GM23338 (cell line): ENCODE measurements at regions not wholly inside any gene's neighbourhood (a gene's known extent, or its start where the extent isn't known, plus 50 kb on each side); places are given as distances from the start of the nearest gene placed in this dataset.

Source experiments
- ATAC-seq: fragments of 200-7000 bp; cut with Tn5 transposase; 3 replicates; pipeline ENCODE4 v1.9.1; 2020
- DNase-seq: peaks from one replicate; pipeline ENCODE4 v3.0.0-alpha.2; 2015; ENCODE audit warnings: low spot score
- H2AFZ ChIP-seq: fragments of 200-600 bp; sonication (generic); 2 replicates; pipeline ENCODE4 v1.8.0; 2016; ENCODE audit warnings: antibody characterized with exemption, mild to moderate bottlenecking, moderate library complexity
- H3F3A ChIP-seq: fragments of 200-600 bp; sonication (generic); replicated peaks from 2 replicates; pipeline ENCODE4 v1.8.0; 2017; ENCODE audit warnings: antibody characterized with exemption, mixed run types, low read depth
- H3K27ac ChIP-seq: fragments of 200-600 bp; sonication (generic); 2 replicates; pipeline ENCODE4 v1.6.1; 2016; ENCODE audit warnings: low read depth
- H3K27me3 ChIP-seq: fragments of 200-600 bp; sonication (generic); 2 replicates; pipeline ENCODE4 v1.8.0; 2016; ENCODE audit warnings: mild to moderate bottlenecking, mixed run types, moderate library complexity; ENCODE audit not compliant: insufficient read depth
- H3K36me3 ChIP-seq: fragments of 200-600 bp; sonication (generic); 2 replicates; pipeline ENCODE4 v1.8.0; 2016; ENCODE audit warnings: mild to moderate bottlenecking; ENCODE audit not compliant: insufficient read depth
- H3K4me1 ChIP-seq: fragments of 200-600 bp; sonication (generic); 2 replicates; pipeline ENCODE4 v1.8.0; 2016; ENCODE audit warnings: mild to moderate bottlenecking, moderate library complexity; ENCODE audit not compliant: insufficient read depth
- H3K4me2 ChIP-seq: fragments of 200-600 bp; sonication (generic); 2 replicates; pipeline ENCODE4 v1.7.1; 2017; ENCODE audit warnings: mixed run types
- H3K4me3 ChIP-seq: fragments of 200-600 bp; sonication (generic); 2 replicates; pipeline ENCODE4 v1.6.1; 2016; ENCODE audit warnings: mixed run types
- H3K79me2 ChIP-seq: fragments of 200-600 bp; sonication (generic); replicated peaks from 2 replicates; pipeline ENCODE4 v1.8.0; 2017; ENCODE audit warnings: mild to moderate bottlenecking; ENCODE audit not compliant: insufficient read depth
- H3K9me2 ChIP-seq: fragments of 200-600 bp; sonication (generic); 2 replicates; pipeline ENCODE4 v1.8.0; 2017; ENCODE audit not compliant: insufficient read depth
- H4K20me1 ChIP-seq: fragments of 200-600 bp; sonication (generic); replicated peaks from 2 replicates; pipeline ENCODE4 v1.8.0; 2017; ENCODE audit warnings: mild to moderate bottlenecking; ENCODE audit not compliant: insufficient read depth
- H3K27ac Mint-ChIP-seq: 2 replicates; pipeline ENCODE4 v1.8.0; 2020; ENCODE audit warnings: inconsistent platforms, mild to moderate bottlenecking, moderate library complexity, mixed read lengths
- H3K27me3 Mint-ChIP-seq: 3 replicates; pipeline ENCODE4 v1.8.0; 2022; ENCODE audit warnings: low read depth, mild to moderate bottlenecking, moderate library complexity, mixed read lengths, inconsistent platforms; ENCODE audit not compliant: insufficient read depth, poor library complexity
- H3K36me3 Mint-ChIP-seq: 3 replicates; pipeline ENCODE4 v1.8.0; 2021; ENCODE audit warnings: low read depth, mild to moderate bottlenecking, inconsistent platforms, moderate library complexity, mixed read lengths
- H3K4me1 Mint-ChIP-seq: 3 replicates; pipeline ENCODE4 v1.8.0; 2020; ENCODE audit warnings: mild to moderate bottlenecking, inconsistent platforms, mixed read lengths
- H3K4me3 Mint-ChIP-seq: 3 replicates; pipeline ENCODE4 v1.8.0; 2021; ENCODE audit warnings: moderate library complexity, mild to moderate bottlenecking, inconsistent platforms, mixed read lengths
- H3K9me3 Mint-ChIP-seq: 3 replicates; pipeline ENCODE4 v1.8.0; 2020; ENCODE audit warnings: moderate library complexity, mild to moderate bottlenecking, inconsistent platforms, mixed read lengths
- CREB1 ChIP-seq: fragments of 250-450 bp; sonication (Bioruptor Pico); IDR thresholded peaks from 2 replicates; pipeline ENCODE4 v1.5.0; 2020; ENCODE audit warnings: low read depth, mild to moderate bottlenecking, moderate library complexity
- CTCF ChIP-seq, 2 experiments: fragments of 200-600 bp in 1 of 2; sonication (generic) in 1 of 2; conservative IDR thresholded peaks; 2 replicates each; pipeline versions ENCODE4 v1.5.1 to v1.6.1; 2016 to 2017; ENCODE audit warnings: antibody characterized with exemption in 2 of 2, low read depth in 2 of 2, mild to moderate bottlenecking in 2 of 2, moderate library complexity in 1 of 2
- EZH2 ChIP-seq: fragments of 200-600 bp; sonication (generic); IDR thresholded peaks from one replicate; pipeline ENCODE4 v1.8.0; 2017; ENCODE audit warnings: antibody characterized with exemption, mild to moderate bottlenecking, low read depth; ENCODE audit not compliant: unreplicated experiment
- EZH2phosphoT487 ChIP-seq: fragments of 200-600 bp; sonication (generic); IDR thresholded peaks from one replicate; pipeline ENCODE4 v1.8.1; 2018; ENCODE audit warnings: antibody characterized with exemption; ENCODE audit not compliant: unreplicated experiment
- JUNB ChIP-seq: IDR thresholded peaks from one replicate; pipeline ENCODE4 v1.6.1; 2016; ENCODE audit warnings: antibody characterized with exemption; ENCODE audit not compliant: unreplicated experiment
- NANOG ChIP-seq: IDR thresholded peaks from 2 replicates; pipeline ENCODE4 v1.6.1; 2016; ENCODE audit warnings: antibody characterized with exemption, borderline replicate concordance
- POLR2AphosphoS5 ChIP-seq: IDR thresholded peaks from 2 replicates; pipeline ENCODE4 v1.6.1; 2016; ENCODE audit warnings: antibody characterized with exemption, low read depth
- STAT1 ChIP-seq: IDR thresholded peaks from one replicate; pipeline ENCODE4 v1.6.1; 2016; ENCODE audit warnings: antibody characterized with exemption; ENCODE audit not compliant: unreplicated experiment
- ZNF114 ChIP-seq: fragments of 250-450 bp; sonication (Bioruptor Pico); IDR thresholded peaks from 2 replicates; pipeline ENCODE4 v1.5.0; 2020; ENCODE audit warnings: mild to moderate bottlenecking, moderate library complexity
- ZNF331 ChIP-seq: fragments of 250-450 bp; sonication (Bioruptor Pico); IDR thresholded peaks from 2 replicates; pipeline ENCODE4 v1.5.0; 2020; ENCODE audit warnings: low read depth, mild to moderate bottlenecking, moderate library complexity
- ZNF462 ChIP-seq: fragments of 250-450 bp; sonication (Bioruptor Pico); IDR thresholded peaks from 2 replicates; pipeline ENCODE4 v1.5.0; 2020; ENCODE audit warnings: mild to moderate bottlenecking, moderate library complexity
- TF ChIP-seq, protein P1 (sequence below): IDR thresholded peaks from one replicate; pipeline ENCODE4 v1.6.1; 2018; ENCODE audit warnings: antibody characterized with exemption; ENCODE audit not compliant: unreplicated experiment
- TF ChIP-seq, protein P2 (sequence below): IDR thresholded peaks from 2 replicates; pipeline ENCODE4 v1.6.1; 2016; ENCODE audit warnings: antibody characterized with exemption

GRCh38 chr11:105265845-105266244 lies 126.3 kb upstream of the CARD18 start:
- Mint-ChIP-seq H3K9me3 (no peaks in the 10 kb centered on the region; the same call in 2 of the 3 replicates), H3K27ac (no peak overlapping the region), H3K27me3 (no peaks in the 10 kb centered on the region), H3K4me3 (no peak overlapping the region), H3K36me3 (no peaks in the 10 kb centered on the region), H3K4me1 (peaks cover 13% of the 10 kb centered on the region)
- DNase-seq = no peak
- Histone ChIP-seq H3K27me3 (no peaks in the 10 kb centered on the region), H3F3A (no peaks in the 10 kb centered on the region), H3K4me1 (0 out of 2 replicates have a peak, but pooled peaks cover 3% of the 10 kb centered on the region), H3K4me2 (no peak overlapping the region), H3K27ac (no peak overlapping the region), H3K9me2 (no peaks in the 10 kb centered on the region), H3K79me2 (no peaks in the 10 kb centered on the region), H3K36me3 (no peaks in the 10 kb centered on the region), H2AFZ (no peak overlapping the region), H4K20me1 (no peaks in the 10 kb centered on the region), H3K4me3 (no peak overlapping the region)
- no peak for ATAC-seq
- TF ChIP-seq CREB1 (CRISPR knock-in tag) (no peak), ZNF114 (CRISPR knock-in tag) (no peak), NANOG (no peak), ZNF462 (CRISPR knock-in tag) (no peak), EZH2phosphoT487 (no peak), POLR2AphosphoS5 (no peak), JUNB (no peak), ZNF331 (CRISPR knock-in tag) (no peak), EZH2 (no peak), STAT1 (no peak), CTCF (conservative IDR thresholded peaks at IDR 0.05; ENCODE audit: low read depth in 2 of 2) (no peak)
- TF ChIP-seq, protein P1, sequence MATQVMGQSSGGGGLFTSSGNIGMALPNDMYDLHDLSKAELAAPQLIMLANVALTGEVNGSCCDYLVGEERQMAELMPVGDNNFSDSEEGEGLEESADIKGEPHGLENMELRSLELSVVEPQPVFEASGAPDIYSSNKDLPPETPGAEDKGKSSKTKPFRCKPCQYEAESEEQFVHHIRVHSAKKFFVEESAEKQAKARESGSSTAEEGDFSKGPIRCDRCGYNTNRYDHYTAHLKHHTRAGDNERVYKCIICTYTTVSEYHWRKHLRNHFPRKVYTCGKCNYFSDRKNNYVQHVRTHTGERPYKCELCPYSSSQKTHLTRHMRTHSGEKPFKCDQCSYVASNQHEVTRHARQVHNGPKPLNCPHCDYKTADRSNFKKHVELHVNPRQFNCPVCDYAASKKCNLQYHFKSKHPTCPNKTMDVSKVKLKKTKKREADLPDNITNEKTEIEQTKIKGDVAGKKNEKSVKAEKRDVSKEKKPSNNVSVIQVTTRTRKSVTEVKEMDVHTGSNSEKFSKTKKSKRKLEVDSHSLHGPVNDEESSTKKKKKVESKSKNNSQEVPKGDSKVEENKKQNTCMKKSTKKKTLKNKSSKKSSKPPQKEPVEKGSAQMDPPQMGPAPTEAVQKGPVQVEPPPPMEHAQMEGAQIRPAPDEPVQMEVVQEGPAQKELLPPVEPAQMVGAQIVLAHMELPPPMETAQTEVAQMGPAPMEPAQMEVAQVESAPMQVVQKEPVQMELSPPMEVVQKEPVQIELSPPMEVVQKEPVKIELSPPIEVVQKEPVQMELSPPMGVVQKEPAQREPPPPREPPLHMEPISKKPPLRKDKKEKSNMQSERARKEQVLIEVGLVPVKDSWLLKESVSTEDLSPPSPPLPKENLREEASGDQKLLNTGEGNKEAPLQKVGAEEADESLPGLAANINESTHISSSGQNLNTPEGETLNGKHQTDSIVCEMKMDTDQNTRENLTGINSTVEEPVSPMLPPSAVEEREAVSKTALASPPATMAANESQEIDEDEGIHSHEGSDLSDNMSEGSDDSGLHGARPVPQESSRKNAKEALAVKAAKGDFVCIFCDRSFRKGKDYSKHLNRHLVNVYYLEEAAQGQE = no peak
- TF ChIP-seq, protein P2, sequence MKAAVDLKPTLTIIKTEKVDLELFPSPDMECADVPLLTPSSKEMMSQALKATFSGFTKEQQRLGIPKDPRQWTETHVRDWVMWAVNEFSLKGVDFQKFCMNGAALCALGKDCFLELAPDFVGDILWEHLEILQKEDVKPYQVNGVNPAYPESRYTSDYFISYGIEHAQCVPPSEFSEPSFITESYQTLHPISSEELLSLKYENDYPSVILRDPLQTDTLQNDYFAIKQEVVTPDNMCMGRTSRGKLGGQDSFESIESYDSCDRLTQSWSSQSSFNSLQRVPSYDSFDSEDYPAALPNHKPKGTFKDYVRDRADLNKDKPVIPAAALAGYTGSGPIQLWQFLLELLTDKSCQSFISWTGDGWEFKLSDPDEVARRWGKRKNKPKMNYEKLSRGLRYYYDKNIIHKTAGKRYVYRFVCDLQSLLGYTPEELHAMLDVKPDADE = no peak
